ENCODE measurements at regions not wholly inside any gene's neighbourhood (a gene's known extent, or its start where the extent isn't known, plus 50 kb on each side); places are given as distances from the start of the nearest gene placed in this dataset.

GRCh38 chr5:91311697-91312501 is 71.2 kb downstream of the ARRDC3 start:
- TF ChIP-seq CTCF (IDR thresholded peaks at IDR 0.05; ENCODE audit: low read depth, low read length) (no peak; the same call in 1 of the 2 replicates), EZH2phosphoT487 (IDR thresholded peaks at IDR 0.05; ENCODE audit: low read depth) (no peak)

Data from OCI-LY3 (cell line).